Activated B cell treated with CpG ODN at 0.5 μM for 24 hours (primary cell): ENCODE measurements at regions not wholly inside any gene's neighbourhood (a gene's known extent, or its start where the extent isn't known, plus 50 kb on each side); places are given as distances from the start of the nearest gene placed in this dataset.

Source experiments
- ATAC-seq: fragments of 200-7000 bp; cut with Tn5 transposase; one replicate; pipeline ENCODE4 v1.10.0; 2021; ENCODE audit warnings: low read depth, mild to moderate bottlenecking, moderate library complexity
- CTCF ChIA-PET: fragments of 350-600 bp; sonication (Branson Sonifier 250); formaldehyde crosslinking; loops from one replicate; lab custom pipeline; 2021; ENCODE audit warnings: antibody characterized with exemption; lab: Charles Lee
- POLR2A ChIA-PET: fragments of 350-600 bp; sonication (Branson Sonifier 250); formaldehyde crosslinking; loops from one replicate; lab custom pipeline; 2021; ENCODE audit warnings: antibody characterized with exemption; lab: Charles Lee
- DNase-seq: peaks from one replicate; pipeline ENCODE4 v3.0.0; 2022
- H3K27ac Mint-ChIP-seq: one replicate; pipeline ENCODE4 v1.8.0; 2020; ENCODE audit warnings: mixed read lengths
- H3K27me3 Mint-ChIP-seq: one replicate; pipeline ENCODE4 v1.8.0; 2021; ENCODE audit warnings: mixed read lengths
- H3K36me3 Mint-ChIP-seq: one replicate; pipeline ENCODE4 v1.8.0; 2021; ENCODE audit warnings: low read depth, mixed read lengths
- H3K4me1 Mint-ChIP-seq: one replicate; pipeline ENCODE4 v1.8.0; 2021; ENCODE audit warnings: mixed read lengths
- H3K4me3 Mint-ChIP-seq: one replicate; pipeline ENCODE4 v1.8.0; 2020; ENCODE audit warnings: mild to moderate bottlenecking, mixed read lengths
- H3K9me3 Mint-ChIP-seq: one replicate; pipeline ENCODE4 v1.8.0; 2020; ENCODE audit warnings: mixed read lengths
- CTCF ChIP-seq: fragments of 200-600 bp; IDR thresholded peaks from one replicate; pipeline ENCODE4 v1.8.0; 2022; ENCODE audit warnings: antibody characterized with exemption, mild to moderate bottlenecking
- intact Hi-C: fragments of 100-400 bp; cut with micrococcal nuclease; formaldehyde crosslinking; loops from one replicate; pipeline ENCODE4 v1.15.1; 2024

GRCh38 chr20:40948465-40949267 is 80.0 kb upstream of the TOP1 start:
- ATAC-seq, result no peak
- H3K9me3 Mint-ChIP-seq, result no peaks in the 10 kb centered on the region
- H3K36me3 Mint-ChIP-seq, result no peaks in the 10 kb centered on the region
- intact Hi-C loops, result no loop called here
- CTCF ChIA-PET, result no interaction called here
- H3K27ac Mint-ChIP-seq, result no peak overlapping the region
- H3K4me1 Mint-ChIP-seq, result peaks cover under 1% of the 10 kb centered on the region
- no peak overlapping the region for H3K4me3 Mint-ChIP-seq
- no peak for DNase-seq
- H3K27me3 Mint-ChIP-seq, result peaks cover 16% of the 10 kb centered on the region
- POLR2A ChIA-PET, result no interaction called here
- no peak for TF ChIP-seq CTCF

- intact Hi-C loops, result no loop called here
- ChIA-PET CTCF (no interaction called here), POLR2A (no interaction called here)
- no peaks in the 10 kb centered on the region for H3K9me3 Mint-ChIP-seq
- peaks cover 16% of the 10 kb centered on the region for H3K27me3 Mint-ChIP-seq
- no peak for DNase-seq
- TF ChIP-seq CTCF, result no peak
- no peak for ATAC-seq
- no peak overlapping the region for H3K4me3 Mint-ChIP-seq
- no peaks in the 10 kb centered on the region for H3K4me1 Mint-ChIP-seq
- no peak overlapping the region for H3K27ac Mint-ChIP-seq
- no peaks in the 10 kb centered on the region for H3K36me3 Mint-ChIP-seq
Observed at GRCh38 chr20:40949346-40949745, 79.3 kb upstream of the TOP1 start.

- CTCF ChIA-PET, result interaction anchor here (0.9 to 3.5 kb wide), 2 partner anchors 11 to 16 kb away, joined by 3 to 17 read pairs; no protein-coding TSS in a partner anchor
- POLR2A ChIA-PET, result no interaction called here
- no peak overlapping the region for H3K4me3 Mint-ChIP-seq
- no peak for DNase-seq
- H3K4me1 Mint-ChIP-seq, result peaks cover 6% of the 10 kb centered on the region
- intact Hi-C loops, result no loop called here
- peaks cover 12% of the 10 kb centered on the region for H3K27me3 Mint-ChIP-seq
- no peak overlapping the region for H3K27ac Mint-ChIP-seq
- no peak for ATAC-seq
- H3K36me3 Mint-ChIP-seq, result no peaks in the 10 kb centered on the region
- no peak for TF ChIP-seq CTCF
- H3K9me3 Mint-ChIP-seq, result no peaks in the 10 kb centered on the region
Observed at GRCh38 chr20:40952136-40952535, 76.5 kb upstream of the TOP1 start.

GRCh38 chr20:40953416-40953815 is 75.2 kb upstream of the TOP1 start:
- POLR2A ChIA-PET, result no interaction called here
- ATAC-seq, result no peak
- DNase-seq, result no peak
- no peak overlapping the region for H3K4me3 Mint-ChIP-seq
- H3K36me3 Mint-ChIP-seq, result no peaks in the 10 kb centered on the region
- peaks cover 6% of the 10 kb centered on the region for H3K4me1 Mint-ChIP-seq
- no peaks in the 10 kb centered on the region for H3K9me3 Mint-ChIP-seq
- no peak overlapping the region for H3K27ac Mint-ChIP-seq
- TF ChIP-seq CTCF, result no peak
- intact Hi-C loops, result no loop called here
- CTCF ChIA-PET, result interaction anchor here (3.5 kb wide), 1 partner anchor 9 kb away, joined by 17 read pairs; no protein-coding TSS in a partner anchor
- H3K27me3 Mint-ChIP-seq, result peaks cover 5% of the 10 kb centered on the region

- Mint-ChIP-seq H3K27ac (no peak overlapping the region), H3K36me3 (no peaks in the 10 kb centered on the region), H3K4me1 (peaks cover 6% of the 10 kb centered on the region), H3K9me3 (no peaks in the 10 kb centered on the region), H3K27me3 (peaks cover 5% of the 10 kb centered on the region), H3K4me3 (no peak overlapping the region)
- ChIA-PET CTCF (interaction anchor here (3.5 kb wide), 1 partner anchor 9 kb away, joined by 17 read pairs; no protein-coding TSS in a partner anchor), POLR2A (no interaction called here)
- ATAC-seq (no peak), DNase-seq (no peak)
- intact Hi-C loops, result no loop called here
- TF ChIP-seq CTCF, result no peak
Observed at GRCh38 chr20:40953856-40954255, 74.8 kb upstream of the TOP1 start.
